ENCODE measurements at regions not wholly inside any gene's neighbourhood (a gene's known extent, or its start where the extent isn't known, plus 50 kb on each side); places are given as distances from the start of the nearest gene placed in this dataset.
"Not testable (repeated sequence)": the region's sequence is repeated elsewhere in the genome, so short reads cannot be mapped to it uniquely, and the experiment has no call there.

- TF ChIP-seq POLR2A (IDR thresholded peaks at IDR 0.05) = no peak
- TF ChIP-seq, protein P1, sequence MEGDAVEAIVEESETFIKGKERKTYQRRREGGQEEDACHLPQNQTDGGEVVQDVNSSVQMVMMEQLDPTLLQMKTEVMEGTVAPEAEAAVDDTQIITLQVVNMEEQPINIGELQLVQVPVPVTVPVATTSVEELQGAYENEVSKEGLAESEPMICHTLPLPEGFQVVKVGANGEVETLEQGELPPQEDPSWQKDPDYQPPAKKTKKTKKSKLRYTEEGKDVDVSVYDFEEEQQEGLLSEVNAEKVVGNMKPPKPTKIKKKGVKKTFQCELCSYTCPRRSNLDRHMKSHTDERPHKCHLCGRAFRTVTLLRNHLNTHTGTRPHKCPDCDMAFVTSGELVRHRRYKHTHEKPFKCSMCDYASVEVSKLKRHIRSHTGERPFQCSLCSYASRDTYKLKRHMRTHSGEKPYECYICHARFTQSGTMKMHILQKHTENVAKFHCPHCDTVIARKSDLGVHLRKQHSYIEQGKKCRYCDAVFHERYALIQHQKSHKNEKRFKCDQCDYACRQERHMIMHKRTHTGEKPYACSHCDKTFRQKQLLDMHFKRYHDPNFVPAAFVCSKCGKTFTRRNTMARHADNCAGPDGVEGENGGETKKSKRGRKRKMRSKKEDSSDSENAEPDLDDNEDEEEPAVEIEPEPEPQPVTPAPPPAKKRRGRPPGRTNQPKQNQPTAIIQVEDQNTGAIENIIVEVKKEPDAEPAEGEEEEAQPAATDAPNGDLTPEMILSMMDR (IDR thresholded peaks at IDR 0.05) = no peak
- no peak overlapping the region for H3K4me3 ChIP-seq
- DNase-seq = peak; percentile 8
- no peak overlapping the region for H3K27ac ChIP-seq
- WGBS, 2 donors = 75 to 82% methylated on average over 11 to 12 of the region's 12 CpGs
- no peaks in the 10 kb centered on the region for H3K9me3 ChIP-seq
- no peaks in the 10 kb centered on the region for H3K36me3 ChIP-seq (ENCODE audit: low read depth, missing control alignments)
- H3K27me3 ChIP-seq = no peaks in the 10 kb centered on the region
- peaks cover 10% of the 10 kb centered on the region for H3K4me1 ChIP-seq
- intact Hi-C loops (cut with DNase I; ENCODE audit: low total_unique reads) = no loop called here
Measured at GRCh38 chr5:172508471-172509404, 54.4 kb upstream of the SH3PXD2B start.

DNA sequence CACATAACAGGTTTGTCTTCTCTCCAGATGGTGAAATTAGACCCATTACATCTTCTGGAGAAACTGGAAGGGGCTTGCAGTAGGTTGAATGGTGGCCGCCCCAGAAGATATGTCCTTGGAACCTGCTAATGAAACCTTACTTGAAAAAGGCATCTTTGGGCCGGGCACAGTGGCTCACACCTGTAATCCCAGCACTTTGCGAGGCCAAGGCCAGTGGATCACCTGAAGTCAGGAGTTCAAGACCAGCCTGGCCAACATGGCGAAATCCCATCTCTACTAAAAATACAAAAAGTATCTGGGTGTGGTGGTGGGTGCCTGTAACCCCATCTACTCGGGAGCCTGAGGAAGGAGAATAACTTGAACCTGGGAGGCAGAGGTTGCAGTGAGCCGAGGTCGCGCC is 53.2 kb upstream of the SH3PXD2B start:
- H3K27me3 ChIP-seq; H3K27ac ChIP-seq; DNase-seq; H3K9me3 ChIP-seq; intact Hi-C loops (cut with DNase I; ENCODE audit: low total_unique reads); H3K4me3 ChIP-seq; H3K36me3 ChIP-seq (ENCODE audit: low read depth, missing control alignments): not testable (repeated sequence)
- 89 to 96% methylated on average over 3 to 8 of the region's 8 CpGs for WGBS, 2 donors
- H3K4me1 ChIP-seq = peaks cover 14% of the 10 kb centered on the region

DNA sequence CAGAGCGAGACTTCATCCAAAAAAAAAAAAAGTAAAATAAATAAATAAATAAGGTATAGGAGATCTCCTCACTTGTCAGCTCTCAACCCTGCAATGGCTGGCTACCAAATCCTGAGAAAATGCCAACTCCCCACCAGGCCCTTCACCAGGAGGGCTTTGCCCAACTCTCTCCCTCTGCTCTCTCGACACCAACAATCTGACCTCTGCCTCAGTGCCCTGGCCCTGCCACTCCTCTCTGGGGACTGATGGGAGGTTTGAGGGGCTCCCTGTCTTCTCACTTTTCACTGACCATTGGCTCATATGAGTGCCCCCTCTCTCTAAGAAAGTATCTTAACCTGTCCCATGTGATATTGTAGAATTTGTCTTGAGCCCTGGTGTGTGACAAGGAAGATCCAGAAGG is 52.6 kb upstream of the SH3PXD2B start:
- 92 to 97% methylated on average over 2 of the region's 2 CpGs for WGBS, 2 donors

DNA sequence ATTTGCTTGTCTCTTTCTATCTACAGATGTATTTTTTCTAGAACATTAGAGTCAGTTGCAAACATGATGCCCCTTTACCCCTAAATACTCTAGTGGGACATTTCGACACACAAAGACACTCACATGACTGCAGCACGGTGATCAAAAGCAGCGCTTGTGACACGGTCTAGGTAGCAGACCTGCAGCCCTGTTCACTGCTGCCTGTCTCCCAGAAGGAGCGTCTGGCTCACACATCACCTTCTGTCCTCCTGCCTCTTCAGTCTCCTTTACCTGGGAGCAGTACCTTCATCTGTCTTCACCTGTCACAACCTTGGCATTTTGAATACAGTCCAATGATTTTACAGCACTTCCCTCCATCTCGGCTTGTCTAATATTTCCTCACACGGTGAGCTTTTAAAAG is 51.9 kb upstream of the SH3PXD2B start:
- peak; percentile 11 for DNase-seq
- WGBS, 2 donors = 83 to 85% methylated on average over 7 of the region's 7 CpGs
- no peaks in the 10 kb centered on the region for H3K27me3 ChIP-seq
- TF ChIP-seq, protein P1 (IDR thresholded peaks at IDR 0.05) = no peak
- TF ChIP-seq POLR2A (IDR thresholded peaks at IDR 0.05) = no peak
- no peak overlapping the region for H3K4me3 ChIP-seq
- H3K36me3 ChIP-seq (ENCODE audit: low read depth, missing control alignments) = no peaks in the 10 kb centered on the region
- H3K27ac ChIP-seq = no peak overlapping the region
- peaks cover 14% of the 10 kb centered on the region for H3K4me1 ChIP-seq
- H3K9me3 ChIP-seq = no peaks in the 10 kb centered on the region
- intact Hi-C loops (cut with DNase I; ENCODE audit: low total_unique reads) = no loop called here

More for the DNA sequence above, 52.6 kb upstream of the SH3PXD2B start:
- Histone ChIP-seq H3K27ac (no peak overlapping the region), H3K4me3 (no peak overlapping the region), H3K27me3 (no peaks in the 10 kb centered on the region), H3K36me3 (ENCODE audit: low read depth, missing control alignments) (no peaks in the 10 kb centered on the region), H3K4me1 (peaks cover 14% of the 10 kb centered on the region), H3K9me3 (no peaks in the 10 kb centered on the region)
- intact Hi-C loops (cut with DNase I; ENCODE audit: low total_unique reads) = no loop called here
- TF ChIP-seq POLR2A (IDR thresholded peaks at IDR 0.05) = no peak
- TF ChIP-seq, protein P1 (IDR thresholded peaks at IDR 0.05) = no peak
- DNase-seq = peak; percentile 7

DNA sequence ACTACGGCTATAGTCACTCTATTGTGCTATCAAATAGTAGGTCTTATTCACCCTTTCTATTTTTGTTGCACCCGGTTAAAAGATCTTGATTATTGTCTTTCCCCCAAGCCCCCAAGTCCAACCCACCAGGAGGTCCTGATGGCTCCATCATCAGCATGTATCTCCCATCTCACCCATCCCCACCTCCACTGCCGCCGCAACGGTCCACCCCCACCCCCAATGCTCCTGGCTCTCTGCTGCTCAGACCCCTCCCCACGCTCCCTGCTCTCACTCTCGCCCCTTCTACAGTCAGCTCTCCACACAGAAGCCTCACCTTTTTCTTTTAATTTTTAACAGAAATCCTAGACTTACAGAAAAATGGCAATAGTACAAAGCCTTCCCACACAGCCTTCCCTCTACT is 51.5 kb upstream of the SH3PXD2B start:
- Histone ChIP-seq H3K27me3 (no peaks in the 10 kb centered on the region), H3K9me3 (no peaks in the 10 kb centered on the region), H3K36me3 (ENCODE audit: low read depth, missing control alignments) (no peaks in the 10 kb centered on the region), H3K4me3 (no peak overlapping the region), H3K4me1 (peaks cover 14% of the 10 kb centered on the region), H3K27ac (no peak overlapping the region)
- WGBS, 2 donors = 89 to 90% methylated on average over 7 of the region's 7 CpGs
- DNase-seq = peak; percentile 6
- intact Hi-C loops (cut with DNase I; ENCODE audit: low total_unique reads) = no loop called here
- TF ChIP-seq, protein P1 (IDR thresholded peaks at IDR 0.05) = no peak
- TF ChIP-seq POLR2A (IDR thresholded peaks at IDR 0.05) = no peak
